Astrocyte of the cerebellum (primary cell): ENCODE measurements at regions not wholly inside any gene's neighbourhood (a gene's known extent, or its start where the extent isn't known, plus 50 kb on each side); places are given as distances from the start of the nearest gene placed in this dataset.
"Not testable (repeated sequence)": the region's sequence is repeated elsewhere in the genome, so short reads cannot be mapped to it uniquely, and the experiment has no call there.

Experiments used
- DNase-seq: peaks from one replicate; pipeline ENCODE4 v3.0.0-alpha.2; 2011; ENCODE audit warnings: low read depth
- H3K4me3 ChIP-seq: 2 replicates; pipeline ENCODE4 v1.5.1; 2011; ENCODE audit warnings: mild to moderate bottlenecking, low read depth, low read length, moderate library complexity
- CTCF ChIP-seq: IDR thresholded peaks from 2 replicates; pipeline ENCODE4 v1.5.1; 2012; ENCODE audit warnings: low read length, low read depth, moderate library complexity, mild to moderate bottlenecking; ENCODE audit errors: missing control alignments
- in situ Hi-C: cut with HindIII; loops from 2 replicates; pipeline ENCODE4 v1.10.0; 2017; ENCODE audit warnings: low sequenced_read_pairs

DNA sequence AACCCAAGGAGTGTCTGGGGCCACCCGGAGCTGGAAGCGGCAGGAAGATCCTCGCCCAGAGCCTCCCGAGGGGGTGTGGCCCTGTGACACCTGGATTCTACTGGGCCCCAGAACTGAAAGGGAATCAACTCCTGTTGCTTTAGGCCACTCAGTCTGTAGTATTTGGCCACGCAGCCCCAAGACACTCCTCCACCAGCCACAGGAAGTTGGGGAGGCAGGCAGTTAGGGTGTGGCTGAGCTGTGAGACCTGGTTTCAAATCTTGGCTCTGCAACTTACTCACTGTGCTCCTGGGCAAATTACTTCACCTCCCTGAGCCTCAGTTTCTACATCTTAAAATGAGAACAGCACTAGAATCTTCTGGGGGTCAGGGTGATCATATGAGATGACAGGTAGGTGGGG is 119.8 kb upstream of the PPP1R26 start:
- in situ Hi-C loops: loop anchor here (10.0 kb wide), 1 partner anchor 355 kb away; no protein-coding TSS in a partner anchor
- no peak for TF ChIP-seq CTCF
- DNase-seq: no peak

DNA sequence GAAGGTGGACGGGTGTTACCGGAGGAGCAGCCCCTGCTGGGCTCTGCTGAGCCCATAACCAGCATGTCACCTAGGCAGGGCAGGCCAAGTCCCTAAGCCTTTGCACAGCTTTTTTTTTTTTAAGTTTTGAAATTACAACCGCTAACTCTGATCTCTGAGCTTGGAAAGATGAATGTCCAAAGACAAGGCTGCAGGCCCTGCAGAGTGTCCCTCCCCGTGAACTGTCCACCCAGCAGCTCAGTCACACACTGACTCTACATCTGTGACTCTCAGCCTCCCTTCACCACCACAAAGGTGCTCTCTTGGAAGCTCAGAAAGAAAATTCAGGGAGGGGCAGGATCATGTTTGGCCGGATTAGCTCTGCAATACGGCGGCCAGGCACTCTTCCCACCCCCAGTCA is 119.0 kb upstream of the PPP1R26 start:
- no peak for DNase-seq
- in situ Hi-C loops: loop anchor here (10.0 kb wide), 1 partner anchor 354 kb away; no protein-coding TSS in a partner anchor
- TF ChIP-seq CTCF: no peak
- no peak overlapping the region for H3K4me3 ChIP-seq

More for the DNA sequence above, 119.8 kb upstream of the PPP1R26 start:
- H3K4me3 ChIP-seq: no peak overlapping the region

DNA sequence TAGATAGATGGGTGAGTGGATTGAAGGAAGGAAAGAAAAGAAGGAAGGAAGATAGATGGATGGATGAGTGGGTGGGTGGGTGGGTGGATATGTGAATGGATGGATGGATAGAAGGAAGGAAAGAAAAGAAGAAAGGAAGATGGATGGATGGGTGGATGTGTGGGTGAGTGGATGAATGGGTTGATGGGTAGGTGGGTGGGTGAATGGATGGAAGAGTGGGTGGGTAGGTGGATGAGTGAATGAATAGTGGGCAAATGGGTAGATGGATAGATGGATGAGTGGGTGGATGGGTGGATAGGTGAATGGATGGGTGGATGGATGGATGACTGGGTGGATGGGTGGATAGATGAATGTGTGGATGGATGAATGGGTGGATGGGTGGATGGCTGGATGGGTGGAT is 117.9 kb upstream of the PPP1R26 start:
- not testable (repeated sequence) for H3K4me3 ChIP-seq, DNase-seq
- in situ Hi-C loops: loop anchor here (10.0 kb wide), 1 partner anchor 353 kb away; no protein-coding TSS in a partner anchor

DNA sequence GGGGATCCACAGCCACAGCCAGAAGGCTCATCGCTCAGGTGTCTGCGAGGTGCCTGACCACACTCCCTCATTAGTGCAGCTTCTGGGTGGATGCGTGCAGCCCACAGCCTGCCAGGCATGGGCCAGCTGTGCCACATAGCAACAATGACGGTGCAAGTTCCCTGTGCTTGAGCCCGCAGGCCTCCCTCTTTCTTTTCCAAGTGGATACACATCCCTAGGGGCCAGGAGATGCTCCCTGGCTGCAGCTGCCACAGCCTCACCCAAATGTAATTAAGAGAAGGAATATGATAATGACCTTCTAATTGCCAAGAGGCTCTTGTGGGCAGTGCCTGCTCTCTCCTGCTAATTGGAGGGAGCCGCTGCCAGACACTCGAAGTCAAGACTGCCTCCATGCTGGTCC is 116.0 kb upstream of the PPP1R26 start:
- in situ Hi-C loops: loop anchor here (10.0 kb wide), 1 partner anchor 351 kb away; no protein-coding TSS in a partner anchor
- DNase-seq: no peak
- TF ChIP-seq CTCF: no peak
- no peak overlapping the region for H3K4me3 ChIP-seq

- TF ChIP-seq CTCF: no peak
- no peak overlapping the region for H3K4me3 ChIP-seq
- in situ Hi-C loops: loop anchor here (5.0 to 10.0 kb wide), 2 partner anchors 53 to 350 kb away; no protein-coding TSS in a partner anchor
- no peak for DNase-seq
Measured at GRCh38 chr9:135365013-135365768, 114.4 kb upstream of the PPP1R26 start.

- H3K4me3 ChIP-seq: no peak overlapping the region
- no peak for TF ChIP-seq CTCF
- in situ Hi-C loops: loop anchor here (5.0 to 10.0 kb wide), 2 partner anchors 54 to 349 kb away; no protein-coding TSS in a partner anchor
- no peak for DNase-seq
Measured at GRCh38 chr9:135366104-135366503, 113.5 kb upstream of the PPP1R26 start.

DNA sequence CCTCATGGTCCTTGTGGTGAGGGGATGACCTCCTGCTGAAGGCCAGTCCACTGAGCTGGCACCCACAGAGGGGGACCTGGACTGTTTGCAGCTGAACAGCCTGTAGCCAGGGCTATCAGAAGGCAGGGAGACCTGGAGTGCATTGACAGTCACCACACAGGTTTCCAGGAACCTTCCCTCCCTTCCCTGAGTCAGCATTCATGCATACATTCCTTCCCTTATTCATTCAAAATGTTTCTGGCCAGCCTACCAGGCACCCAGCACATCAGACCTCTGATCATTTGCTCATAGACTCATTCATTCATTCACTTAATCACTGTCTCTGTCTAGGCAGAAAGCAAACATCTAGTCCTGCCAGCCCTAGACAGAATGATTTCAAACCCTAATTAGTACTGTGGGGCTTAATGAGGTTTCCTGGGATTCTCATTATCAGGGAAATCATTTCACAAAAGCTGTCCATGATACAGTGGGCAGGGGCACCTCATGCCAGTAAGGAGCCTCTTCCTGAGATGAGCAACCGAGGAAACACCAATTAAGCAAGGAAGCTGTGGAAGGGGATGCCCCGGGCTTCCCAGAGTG is 110.1 kb upstream of the PPP1R26 start:
- H3K4me3 ChIP-seq: no peak overlapping the region
- no peak for DNase-seq
- TF ChIP-seq CTCF: no peak
- in situ Hi-C loops: loop anchor here (5.0 to 10.0 kb wide), 2 partner anchors 57 to 345 kb away; no protein-coding TSS in a partner anchor
